Muscle of leg (tissue), 3 donors: ENCODE measurements at regions not wholly inside any gene's neighbourhood (a gene's known extent, or its start where the extent isn't known, plus 50 kb on each side); places are given as distances from the start of the nearest gene placed in this dataset.
"Not testable (repeated sequence)": the region's sequence is repeated elsewhere in the genome, so short reads cannot be mapped to it uniquely, and the experiment has no call there.

Experiments used
- DNase-seq: peaks from one replicate; pipeline ENCODE4 v3.0.0; 2013
- H3K27ac ChIP-seq: one replicate; pipeline ENCODE4 v1.5.1; 2013; ENCODE audit warnings: mild to moderate bottlenecking, low read length, control low read depth
- H3K27me3 ChIP-seq: one replicate; pipeline ENCODE4 v1.6.1; 2013; ENCODE audit warnings: low read length; ENCODE audit not compliant: control insufficient read depth, insufficient read depth
- H3K36me3 ChIP-seq: one replicate; pipeline ENCODE4 v1.6.1; 2013; ENCODE audit warnings: low read length; ENCODE audit not compliant: control insufficient read depth, insufficient read depth
- H3K4me1 ChIP-seq: one replicate; pipeline ENCODE4 v1.6.1; 2013; ENCODE audit warnings: low read length; ENCODE audit not compliant: control insufficient read depth, insufficient read depth
- H3K4me3 ChIP-seq: one replicate; pipeline ENCODE4 v1.5.1; 2013; ENCODE audit warnings: low read length, control low read depth
- H3K9me3 ChIP-seq: replicated peaks from 2 replicates; pipeline ENCODE4 v1.6.1; 2013; ENCODE audit warnings: low read depth, low read length; ENCODE audit not compliant: control insufficient read depth
- WGBS: methylation state at CpG from one replicate; pipeline ENCODE4 v1.1.5; 2013; ENCODE audit warnings: missing lambda C conversion rate; ENCODE audit not compliant: insufficient coverage; 5-methylcytosine and 5-hydroxymethylcytosine counted together

GRCh38 chrX:45400951-45401725 is 200.5 kb upstream of the DIPK2B start:
- DNase-seq, H3K4me1 ChIP-seq, H3K27ac ChIP-seq, H3K36me3 ChIP-seq, H3K9me3 ChIP-seq, H3K27me3 ChIP-seq, H3K4me3 ChIP-seq: not testable (repeated sequence)
- WGBS = 51% methylated on average over 6 of the region's 8 CpGs

- Histone ChIP-seq H3K4me3 (no peak overlapping the region), H3K27ac (no peak overlapping the region), H3K9me3 (peaks cover 4% of the 10 kb centered on the region), H3K27me3 (peaks cover 8% of the 10 kb centered on the region), H3K36me3 (no peaks in the 10 kb centered on the region), H3K4me1 (no peaks in the 10 kb centered on the region)
- peak; percentile 21 for DNase-seq
- WGBS = no CpG with 5 or more reads among the region's 3 CpGs
Observed at GRCh38 chrX:45400027-45400779, 199.5 kb upstream of the DIPK2B start.

DNA sequence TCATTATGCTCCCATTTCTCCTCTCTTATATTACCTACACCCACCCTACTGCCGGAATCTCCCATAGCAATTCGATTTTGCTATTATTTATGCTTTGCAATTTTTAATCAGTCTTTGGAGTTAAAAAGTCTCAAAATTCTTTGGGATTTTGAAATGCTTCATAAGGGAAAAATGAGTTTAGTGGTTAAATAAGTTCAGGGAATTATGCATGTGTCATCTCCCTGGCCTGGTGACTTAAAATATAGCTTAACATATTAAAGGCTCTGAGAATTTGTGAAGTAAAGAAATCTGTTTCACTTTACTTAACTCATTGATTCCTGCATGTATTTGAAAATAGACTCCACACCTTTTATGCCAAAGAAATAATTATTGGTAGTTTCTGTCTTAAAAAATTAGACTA is 185.1 kb upstream of the DIPK2B start:
- H3K27ac ChIP-seq = no peak overlapping the region
- DNase-seq = no peak
- WGBS = no CpG with 5 or more reads among the region's 2 CpGs

DNA sequence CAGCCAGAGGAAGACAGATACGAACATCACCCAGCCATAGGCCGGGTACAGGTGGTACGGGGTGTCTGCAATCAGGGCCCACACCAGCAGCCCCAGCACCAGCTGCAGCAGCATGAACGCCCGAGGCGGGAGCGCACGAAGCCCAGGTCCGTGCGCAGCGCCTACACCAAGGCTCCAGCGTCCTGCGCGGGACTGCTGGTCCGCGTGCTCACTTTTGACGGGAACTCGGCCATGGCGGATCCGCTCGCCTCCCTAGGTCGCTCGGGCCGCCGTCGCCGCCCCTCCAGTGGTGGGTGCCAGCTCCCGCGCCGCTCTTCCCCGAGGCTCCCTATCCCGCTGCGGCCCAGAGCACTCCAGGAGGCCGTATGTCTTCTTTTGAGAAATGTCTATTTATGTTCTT is 181.2 kb upstream of the DIPK2B start:
- H3K27me3 ChIP-seq = peaks cover 13% of the 10 kb centered on the region
- 76% methylated on average over 23 of the region's 34 CpGs for WGBS

More for the DNA sequence above, 185.1 kb upstream of the DIPK2B start:
- Histone ChIP-seq H3K4me1 (no peaks in the 10 kb centered on the region), H3K9me3 (no peaks in the 10 kb centered on the region), H3K27me3 (peaks cover 13% of the 10 kb centered on the region), H3K36me3 (no peaks in the 10 kb centered on the region), H3K4me3 (no peak overlapping the region)

GRCh38 chrX:45381366-45381765 is 180.7 kb upstream of the DIPK2B start:
- Histone ChIP-seq H3K9me3 (no peaks in the 10 kb centered on the region), H3K27ac (no peak overlapping the region), H3K27me3 (peaks cover 13% of the 10 kb centered on the region), H3K36me3 (no peaks in the 10 kb centered on the region), H3K4me1 (no peaks in the 10 kb centered on the region), H3K4me3 (no peak overlapping the region)
- no peak for DNase-seq
- WGBS = 94% methylated on average over 17 of the region's 24 CpGs

More for the DNA sequence above, 181.2 kb upstream of the DIPK2B start:
- H3K27ac ChIP-seq = no peak overlapping the region
- DNase-seq = no peak
- no peak overlapping the region for H3K4me3 ChIP-seq
- H3K4me1 ChIP-seq = no peaks in the 10 kb centered on the region
- H3K9me3 ChIP-seq = no peaks in the 10 kb centered on the region
- no peaks in the 10 kb centered on the region for H3K36me3 ChIP-seq

GRCh38 chrX:45379236-45379635 is 178.6 kb upstream of the DIPK2B start:
- Histone ChIP-seq H3K27ac (no peak overlapping the region), H3K4me3 (no peak overlapping the region), H3K27me3 (peaks cover 7% of the 10 kb centered on the region), H3K4me1 (no peaks in the 10 kb centered on the region), H3K9me3 (no peaks in the 10 kb centered on the region), H3K36me3 (no peaks in the 10 kb centered on the region)
- DNase-seq = no peak

DNA sequence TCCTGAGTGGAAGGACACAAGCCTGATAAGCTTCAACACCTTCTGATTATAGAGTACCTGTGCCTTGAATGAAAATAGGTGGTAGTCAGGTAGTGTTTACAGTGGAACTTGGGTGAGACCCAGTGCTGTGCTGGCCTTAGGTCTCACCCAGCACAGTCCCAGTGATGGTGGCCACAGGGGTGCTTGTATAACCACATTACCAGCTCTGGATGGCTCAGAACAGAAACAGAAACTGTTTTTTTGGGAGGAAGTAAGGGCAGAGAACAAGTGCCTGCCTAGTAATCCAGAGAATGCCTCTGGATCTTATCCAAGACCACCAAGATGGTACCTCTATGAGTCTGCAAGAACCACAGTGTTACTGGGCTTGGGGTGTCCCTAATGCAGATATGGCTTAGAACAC is 171.5 kb upstream of the DIPK2B start:
- no peak for DNase-seq
- no peak overlapping the region for H3K4me3 ChIP-seq
- H3K36me3 ChIP-seq = no peaks in the 10 kb centered on the region
- H3K27ac ChIP-seq = no peak overlapping the region
- peaks cover 8% of the 10 kb centered on the region for H3K9me3 ChIP-seq
- H3K4me1 ChIP-seq = no peaks in the 10 kb centered on the region
- H3K27me3 ChIP-seq = no peaks in the 10 kb centered on the region

- Histone ChIP-seq H3K9me3 (peaks cover 8% of the 10 kb centered on the region), H3K4me3 (no peak overlapping the region), H3K27me3 (no peaks in the 10 kb centered on the region), H3K36me3 (no peaks in the 10 kb centered on the region), H3K4me1 (no peaks in the 10 kb centered on the region), H3K27ac (no peak overlapping the region)
- 77% methylated on average over 2 of the region's 2 CpGs for WGBS
- DNase-seq = no peak
Observed at GRCh38 chrX:45368705-45369104, 168.0 kb upstream of the DIPK2B start.

GRCh38 chrX:45363596-45363995 is 162.9 kb upstream of the DIPK2B start:
- Histone ChIP-seq H3K4me1 (no peaks in the 10 kb centered on the region), H3K27ac (no peak overlapping the region), H3K27me3 (peaks cover 2% of the 10 kb centered on the region), H3K9me3 (peaks cover under 1% of the 10 kb centered on the region), H3K4me3 (no peak overlapping the region), H3K36me3 (no peaks in the 10 kb centered on the region)
- DNase-seq = no peak
- no CpG with 5 or more reads among the region's 4 CpGs for WGBS

DNA sequence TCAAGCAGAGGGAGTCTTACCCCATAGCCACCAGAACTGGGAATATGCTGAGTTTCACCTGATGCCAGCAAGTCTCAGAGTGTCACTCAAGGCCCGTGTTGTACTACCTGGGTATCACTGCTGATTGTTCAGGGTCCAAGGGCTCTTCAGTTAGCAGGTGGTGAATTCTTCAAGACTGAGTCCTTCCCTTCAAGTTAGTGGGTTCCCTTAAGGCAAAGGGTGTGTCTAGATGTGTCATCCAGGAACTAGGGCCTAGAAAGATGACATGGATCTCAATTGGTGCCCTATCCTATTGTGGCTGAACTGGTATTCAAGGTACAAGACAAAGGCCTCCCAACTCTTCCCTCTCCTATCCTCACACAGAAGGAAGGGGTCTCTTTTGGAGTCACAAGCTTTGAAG is 159.9 kb upstream of the DIPK2B start:
- Histone ChIP-seq H3K27me3 (peaks cover 2% of the 10 kb centered on the region), H3K36me3 (no peaks in the 10 kb centered on the region), H3K9me3 (peaks cover 2% of the 10 kb centered on the region), H3K27ac (no peak overlapping the region), H3K4me3 (no peak overlapping the region), H3K4me1 (no peaks in the 10 kb centered on the region)
- DNase-seq = no peak
- 55% methylated on average over 1 of the region's 1 CpG for WGBS
